HepG2 (cell line): ENCODE measurements at regions not wholly inside any gene's neighbourhood (a gene's known extent, or its start where the extent isn't known, plus 50 kb on each side); places are given as distances from the start of the nearest gene placed in this dataset.

Experiments used
- FOSL2 ChIP-seq: sonication (generic); formaldehyde crosslinking; IDR thresholded peaks from 2 replicates; pipeline ENCODE4 v1.4.0; 2020; ENCODE audit warnings: missing genetic modification reagents
- FOXK2 ChIP-seq: fragments of 450-650 bp; IDR thresholded peaks from 2 replicates; pipeline ENCODE4 v1.6.1; 2016
- GATAD2A ChIP-seq: IDR thresholded peaks from 2 replicates; pipeline ENCODE4 v1.6.1; 2016
- HIVEP1 ChIP-seq: sonication (generic); formaldehyde crosslinking; IDR thresholded peaks from 2 replicates; pipeline ENCODE4 v1.4.0; 2020; ENCODE audit warnings: mild to moderate bottlenecking, missing genetic modification reagents
- IRX3 ChIP-seq: sonication (generic); formaldehyde crosslinking; IDR thresholded peaks from 2 replicates; pipeline ENCODE4 v1.8.1; 2023; ENCODE audit warnings: mild to moderate bottlenecking, low read depth, missing genetic modification reagents, borderline replicate concordance
- MED13 ChIP-seq: sonication (generic); formaldehyde crosslinking; IDR thresholded peaks from 2 replicates; pipeline ENCODE4 v1.5.0; 2020; ENCODE audit warnings: missing genetic modification reagents
- NFIB ChIP-seq: sonication (generic); formaldehyde crosslinking; IDR thresholded peaks from 2 replicates; pipeline ENCODE4 v1.9.0; 2021; ENCODE audit warnings: missing genetic modification reagents, mild to moderate bottlenecking, borderline replicate concordance
- NPAS2 ChIP-seq: sonication (generic); formaldehyde crosslinking; IDR thresholded peaks from 2 replicates; pipeline ENCODE4 v1.8.0; 2022; ENCODE audit warnings: mild to moderate bottlenecking, missing genetic modification reagents, borderline replicate concordance
- POGZ ChIP-seq: sonication (generic); formaldehyde crosslinking; IDR thresholded peaks from 2 replicates; pipeline ENCODE4 v1.4.0; 2020; ENCODE audit warnings: mild to moderate bottlenecking, missing genetic modification reagents
- RORA ChIP-seq: sonication (generic); formaldehyde crosslinking; IDR thresholded peaks from 2 replicates; pipeline ENCODE4 v1.5.0; 2020; ENCODE audit warnings: mild to moderate bottlenecking, missing genetic modification reagents, moderate library complexity
- SKI ChIP-seq: fragments of 450-650 bp; IDR thresholded peaks from one replicate; pipeline ENCODE4 v1.6.1; 2018; ENCODE audit warnings: mild to moderate bottlenecking; ENCODE audit not compliant: partially characterized antibody
- SOX6 ChIP-seq, 2 experiments: fragments of 450-650 bp in 1 of 2; sonication (generic) in 1 of 2; formaldehyde crosslinking in 1 of 2; IDR thresholded peaks; 2 replicates each; pipeline versions ENCODE4 v1.4.0 to v1.6.1; 2017 to 2020; ENCODE audit warnings: antibody characterized with exemption in 1 of 2, mild to moderate bottlenecking in 1 of 2, missing genetic modification reagents in 1 of 2
- ZBTB26 ChIP-seq: IDR thresholded peaks from 2 replicates; pipeline ENCODE4 v1.6.1; 2016; ENCODE audit warnings: missing compliant biosample characterization, missing genetic modification reagents, borderline replicate concordance
- ZGPAT ChIP-seq: IDR thresholded peaks from 2 replicates; pipeline ENCODE4 v1.6.1; 2016; ENCODE audit warnings: mild to moderate bottlenecking
- ZNF101 ChIP-seq: sonication (generic); formaldehyde crosslinking; IDR thresholded peaks from 2 replicates; pipeline ENCODE4 v1.4.0; 2020; ENCODE audit warnings: mild to moderate bottlenecking, low read depth, missing genetic modification reagents, borderline replicate concordance
- ZNF18 ChIP-seq: sonication (generic); formaldehyde crosslinking; IDR thresholded peaks from 2 replicates; pipeline ENCODE4 v1.8.0; 2022; ENCODE audit warnings: mild to moderate bottlenecking, missing genetic modification reagents; ENCODE audit not compliant: insufficient replicate concordance
- ZNF207 ChIP-seq: fragments of 450-650 bp; IDR thresholded peaks from 2 replicates; pipeline ENCODE4 v1.6.1; 2016; ENCODE audit warnings: antibody characterized with exemption, borderline replicate concordance
- ZNF33B ChIP-seq: sonication (generic); formaldehyde crosslinking; IDR thresholded peaks from 2 replicates; pipeline ENCODE4 v1.5.1; 2020; ENCODE audit warnings: mild to moderate bottlenecking, missing genetic modification reagents
- ZNF34 ChIP-seq: sonication (generic); formaldehyde crosslinking; IDR thresholded peaks from 2 replicates; pipeline ENCODE4 v1.4.0; 2020; ENCODE audit warnings: mild to moderate bottlenecking, missing genetic modification reagents, borderline replicate concordance
- ZNF354B ChIP-seq: sonication (generic); formaldehyde crosslinking; IDR thresholded peaks from 2 replicates; pipeline ENCODE4 v1.8.0; 2022; ENCODE audit warnings: mild to moderate bottlenecking, missing genetic modification reagents
- ZNF530 ChIP-seq: sonication (generic); formaldehyde crosslinking; IDR thresholded peaks from 2 replicates; pipeline ENCODE4 v1.5.0; 2020; ENCODE audit warnings: low read depth, mild to moderate bottlenecking, missing genetic modification reagents
- ZNF614 ChIP-seq: IDR thresholded peaks from 2 replicates; pipeline ENCODE4 v1.6.1; 2018; ENCODE audit warnings: missing biosample characterization, missing genetic modification reagents, inconsistent platforms, borderline replicate concordance
- ZXDC ChIP-seq: sonication (generic); formaldehyde crosslinking; IDR thresholded peaks from 2 replicates; pipeline ENCODE4 v1.5.0; 2020; ENCODE audit warnings: mild to moderate bottlenecking, missing genetic modification reagents

GRCh38 chr16:10308305-10309193 lies 77.3 kb upstream of the ATF7IP2 start (continued):
- peak; percentile 75; the same call in 1 of the 2 replicates for TF ChIP-seq ZBTB26 (CRISPR knock-in tag)
- no peak for TF ChIP-seq NPAS2
- no peak for TF ChIP-seq HIVEP1
- peak; percentile 89; the same call in 1 of the 2 replicates for TF ChIP-seq ZNF34 (CRISPR knock-in tag)
- TF ChIP-seq ZGPAT = peak; percentile 57; the same call in 1 of the 2 replicates
- TF ChIP-seq ZNF33B (CRISPR knock-in tag) = peak; percentile 67; the same call in 1 of the 2 replicates
- no peak for TF ChIP-seq FOXK2
- peak; percentile 43; the same call in 1 of the 2 replicates for TF ChIP-seq FOSL2 (CRISPR knock-in tag)
- TF ChIP-seq SKI = peak; percentile 45
- TF ChIP-seq POGZ (CRISPR knock-in tag) = peak; percentile 85
- no peak for TF ChIP-seq SOX6 (IDR thresholded peaks at IDR 0.05)
- TF ChIP-seq SOX6 (CRISPR knock-in tag; IDR thresholded peaks at IDR 0.05) = peak; percentile 71
- 0 out of 2 replicates have a peak, but pooled peaks have one; percentile 59 for TF ChIP-seq ZNF101 (CRISPR knock-in tag)
- peak; percentile 92 for TF ChIP-seq GATAD2A (CRISPR knock-in tag)
- TF ChIP-seq IRX3 = no peak
- TF ChIP-seq NFIB (CRISPR knock-in tag) = no peak
- TF ChIP-seq ZNF207 = no peak
- peak; percentile 90; the same call in 1 of the 2 replicates for TF ChIP-seq ZNF614 (CRISPR knock-in tag)
- no peak for TF ChIP-seq ZNF354B (CRISPR knock-in tag)
- no peak for TF ChIP-seq RORA
- TF ChIP-seq ZNF530 = no peak
- TF ChIP-seq MED13 (CRISPR knock-in tag) = no peak
- TF ChIP-seq ZNF18 = no peak
- TF ChIP-seq ZXDC (CRISPR knock-in tag) = no peak
